MM.1S (cell line): ENCODE measurements at regions not wholly inside any gene's neighbourhood (a gene's known extent, or its start where the extent isn't known, plus 50 kb on each side); places are given as distances from the start of the nearest gene placed in this dataset.

Experiments
- DNase-seq: peaks from one replicate; pipeline ENCODE4 v3.0.0-alpha.2; 2015
- H2AFZ ChIP-seq: fragments of 300-600 bp; sonication (generic); 2 replicates; pipeline ENCODE4 v1.6.0; 2016; ENCODE audit warnings: antibody characterized with exemption, low read length
- H3F3A ChIP-seq: fragments of 300-600 bp; sonication (generic); 2 replicates; pipeline ENCODE4 v1.6.1; 2016; ENCODE audit warnings: mild to moderate bottlenecking, antibody characterized with exemption, low read length, moderate library complexity, mixed read lengths; ENCODE audit not compliant: insufficient read depth
- H3K27ac ChIP-seq: fragments of 300-600 bp; sonication (generic); 2 replicates; pipeline ENCODE4 v1.5.1; 2016; ENCODE audit warnings: mild to moderate bottlenecking, low read length
- H3K27me3 ChIP-seq: fragments of 300-600 bp; sonication (generic); replicated peaks from 2 replicates; pipeline ENCODE4 v1.6.0; 2016; ENCODE audit warnings: low read length; ENCODE audit not compliant: insufficient read depth
- H3K36me3 ChIP-seq: fragments of 300-600 bp; sonication (generic); replicated peaks from 2 replicates; pipeline ENCODE4 v1.6.1; 2016; ENCODE audit warnings: mild to moderate bottlenecking, low read length, mixed read lengths; ENCODE audit not compliant: insufficient read depth
- H3K4me1 ChIP-seq: fragments of 300-600 bp; sonication (generic); 2 replicates; pipeline ENCODE4 v1.6.1; 2016; ENCODE audit warnings: low read length, mixed read lengths
- H3K4me2 ChIP-seq: fragments of 300-600 bp; sonication (generic); 2 replicates; pipeline ENCODE4 v1.6.0; 2016; ENCODE audit warnings: low read depth, low read length
- H3K4me3 ChIP-seq: fragments of 300-600 bp; sonication (generic); 2 replicates; pipeline ENCODE4 v1.5.1; 2016; ENCODE audit warnings: low read length, mixed read lengths
- H3K79me2 ChIP-seq: fragments of 300-600 bp; sonication (generic); 2 replicates; pipeline ENCODE4 v1.6.1; 2016; ENCODE audit warnings: mixed run types, low read length, mixed read lengths
- H3K9ac ChIP-seq: fragments of 300-600 bp; sonication (generic); 2 replicates; pipeline ENCODE4 v1.6.1; 2016; ENCODE audit warnings: low read length, mixed read lengths
- H3K9me2 ChIP-seq: fragments of 300-600 bp; sonication (generic); replicated peaks from 2 replicates; pipeline ENCODE4 v1.6.1; 2016; ENCODE audit warnings: mild to moderate bottlenecking, low read length, mixed read lengths; ENCODE audit not compliant: insufficient read depth
- H3K9me3 ChIP-seq: fragments of 300-600 bp; sonication (generic); replicated peaks from 2 replicates; pipeline ENCODE4 v1.6.1; 2016; ENCODE audit warnings: mild to moderate bottlenecking, low read length, mixed read lengths; ENCODE audit not compliant: insufficient read depth
- H4K20me1 ChIP-seq: fragments of 300-600 bp; sonication (generic); 2 replicates; pipeline ENCODE4 v1.6.1; 2016; ENCODE audit warnings: mild to moderate bottlenecking, low read length, moderate library complexity, mixed read lengths; ENCODE audit not compliant: insufficient read depth
- EZH2 ChIP-seq: fragments of 300-600 bp; sonication (generic); optimal IDR thresholded peaks from 2 replicates; pipeline ENCODE3; 2017; ENCODE audit warnings: low read depth, mild to moderate bottlenecking, antibody characterized with exemption, low read length, mixed read lengths
- EZH2phosphoT487 ChIP-seq: fragments of 300-600 bp; sonication (generic); IDR thresholded peaks from 2 replicates; pipeline ENCODE4 v1.6.1; 2018; ENCODE audit warnings: antibody characterized with exemption, low read length
- TF ChIP-seq, protein P1 (sequence below): fragments of 300-600 bp; sonication (generic); IDR thresholded peaks from 2 replicates; pipeline ENCODE4 v1.5.1; 2016; ENCODE audit warnings: antibody characterized with exemption, low read length, mixed read lengths

DNA sequence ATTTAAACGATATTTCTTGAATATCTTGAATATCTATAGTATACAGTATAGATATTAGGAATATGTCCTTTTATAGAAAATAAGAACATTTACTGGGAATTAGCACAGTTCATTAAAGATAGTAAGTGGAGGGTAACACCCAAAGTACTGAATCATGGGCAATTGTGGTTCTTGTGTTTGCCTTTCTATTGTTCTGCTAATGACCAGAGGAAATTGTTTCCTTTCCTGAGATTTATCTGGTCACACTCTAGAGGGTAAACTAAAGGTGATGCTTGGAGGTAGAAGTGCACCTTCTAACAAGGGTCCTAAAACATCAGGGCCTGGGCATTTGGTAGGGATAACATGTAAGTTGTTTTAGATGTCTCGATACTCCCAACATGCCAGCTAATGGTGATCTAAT is 241.3 kb upstream of the SFRP2 start:
- Histone ChIP-seq H3K4me2 (no peak overlapping the region), H3F3A (no peaks in the 10 kb centered on the region), H3K9ac (no peak overlapping the region), H3K4me1 (no peaks in the 10 kb centered on the region), H3K9me2 (no peaks in the 10 kb centered on the region), H4K20me1 (no peaks in the 10 kb centered on the region), H3K27ac (no peak overlapping the region), H3K36me3 (no peaks in the 10 kb centered on the region), H3K9me3 (no peaks in the 10 kb centered on the region), H3K4me3 (no peak overlapping the region), H2AFZ (no peak overlapping the region), H3K27me3 (no peaks in the 10 kb centered on the region), H3K79me2 (no peaks in the 10 kb centered on the region)
- TF ChIP-seq EZH2 (no peak), EZH2phosphoT487 (no peak)
- TF ChIP-seq, protein P1, sequence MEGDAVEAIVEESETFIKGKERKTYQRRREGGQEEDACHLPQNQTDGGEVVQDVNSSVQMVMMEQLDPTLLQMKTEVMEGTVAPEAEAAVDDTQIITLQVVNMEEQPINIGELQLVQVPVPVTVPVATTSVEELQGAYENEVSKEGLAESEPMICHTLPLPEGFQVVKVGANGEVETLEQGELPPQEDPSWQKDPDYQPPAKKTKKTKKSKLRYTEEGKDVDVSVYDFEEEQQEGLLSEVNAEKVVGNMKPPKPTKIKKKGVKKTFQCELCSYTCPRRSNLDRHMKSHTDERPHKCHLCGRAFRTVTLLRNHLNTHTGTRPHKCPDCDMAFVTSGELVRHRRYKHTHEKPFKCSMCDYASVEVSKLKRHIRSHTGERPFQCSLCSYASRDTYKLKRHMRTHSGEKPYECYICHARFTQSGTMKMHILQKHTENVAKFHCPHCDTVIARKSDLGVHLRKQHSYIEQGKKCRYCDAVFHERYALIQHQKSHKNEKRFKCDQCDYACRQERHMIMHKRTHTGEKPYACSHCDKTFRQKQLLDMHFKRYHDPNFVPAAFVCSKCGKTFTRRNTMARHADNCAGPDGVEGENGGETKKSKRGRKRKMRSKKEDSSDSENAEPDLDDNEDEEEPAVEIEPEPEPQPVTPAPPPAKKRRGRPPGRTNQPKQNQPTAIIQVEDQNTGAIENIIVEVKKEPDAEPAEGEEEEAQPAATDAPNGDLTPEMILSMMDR, result no peak
- DNase-seq, result no peak

DNA sequence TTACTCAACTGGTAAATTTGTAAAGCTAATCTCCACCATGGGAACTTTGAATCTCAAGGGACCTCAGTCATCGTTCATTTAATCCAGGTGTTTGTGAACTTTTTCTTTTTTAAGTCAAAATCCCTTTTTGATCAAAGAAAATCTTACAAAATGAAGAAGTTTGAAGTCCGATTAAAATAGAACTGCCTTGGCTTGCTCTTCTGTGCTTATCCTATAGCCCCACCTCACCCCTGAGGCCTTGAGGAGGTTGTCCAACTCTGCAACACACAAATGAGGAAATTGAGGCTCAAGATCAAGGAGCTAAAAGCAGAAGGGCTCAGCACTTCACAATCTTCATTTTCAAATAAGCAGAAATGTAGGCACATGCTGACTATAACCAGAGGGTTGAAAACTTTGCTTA is 240.3 kb upstream of the SFRP2 start:
- Histone ChIP-seq H3K4me2 (no peak overlapping the region), H4K20me1 (no peaks in the 10 kb centered on the region), H3K4me3 (no peak overlapping the region), H3K9me2 (no peaks in the 10 kb centered on the region), H3K9ac (no peak overlapping the region), H3K4me1 (no peaks in the 10 kb centered on the region), H3K79me2 (no peaks in the 10 kb centered on the region), H3K27ac (no peak overlapping the region), H3K36me3 (no peaks in the 10 kb centered on the region), H2AFZ (no peak overlapping the region), H3F3A (no peaks in the 10 kb centered on the region), H3K9me3 (no peaks in the 10 kb centered on the region), H3K27me3 (no peaks in the 10 kb centered on the region)
- no peak for TF ChIP-seq EZH2
- TF ChIP-seq, protein P1, result no peak
- TF ChIP-seq EZH2phosphoT487, result no peak
- DNase-seq, result no peak

DNA sequence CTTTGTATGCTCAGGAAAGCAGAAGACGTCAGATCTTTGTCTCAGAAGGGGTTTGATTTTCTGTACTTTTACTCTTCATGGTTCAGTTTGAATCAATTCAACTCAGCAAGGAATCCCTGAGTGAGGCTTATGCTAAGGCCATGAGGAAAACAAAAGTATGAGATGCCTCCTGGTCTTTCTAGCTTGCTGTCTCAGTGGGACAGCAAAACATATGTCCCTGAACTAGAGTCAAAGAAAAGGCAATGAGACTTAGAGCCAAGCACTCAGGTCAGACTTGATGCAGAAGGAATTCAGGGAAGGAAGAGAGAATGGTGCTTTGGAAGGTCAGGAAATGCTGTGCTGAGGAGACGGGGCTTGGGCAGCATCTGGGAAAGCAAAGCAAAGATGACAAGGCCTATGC is 236.2 kb upstream of the SFRP2 start:
- H2AFZ ChIP-seq, result no peak overlapping the region
- H3K9me3 ChIP-seq, result no peaks in the 10 kb centered on the region
- H3K27me3 ChIP-seq, result no peaks in the 10 kb centered on the region
- H3K9ac ChIP-seq, result no peak overlapping the region
- no peak for DNase-seq
- no peaks in the 10 kb centered on the region for H3K9me2 ChIP-seq
- no peaks in the 10 kb centered on the region for H4K20me1 ChIP-seq
- no peak overlapping the region for H3K4me2 ChIP-seq
- no peaks in the 10 kb centered on the region for H3K36me3 ChIP-seq
- no peak overlapping the region for H3K4me3 ChIP-seq
- H3K27ac ChIP-seq, result no peak overlapping the region
- H3K4me1 ChIP-seq, result no peaks in the 10 kb centered on the region
- H3K79me2 ChIP-seq, result no peaks in the 10 kb centered on the region
- H3F3A ChIP-seq, result no peaks in the 10 kb centered on the region
- TF ChIP-seq EZH2 (no peak), EZH2phosphoT487 (no peak)
- TF ChIP-seq, protein P1, result no peak
